ENCODE measurements at regions not wholly inside any gene's neighbourhood (a gene's known extent, or its start where the extent isn't known, plus 50 kb on each side); places are given as distances from the start of the nearest gene placed in this dataset.

GRCh38 chr17:68718926-68719325 is 117.8 kb upstream of the FAM20A start:
- H3K4me1 ChIP-seq = no peaks in the 10 kb centered on the region
- H3K9me3 ChIP-seq = no peaks in the 10 kb centered on the region
- no peak overlapping the region for H3K4me3 ChIP-seq
- TF ChIP-seq CTCF (IDR thresholded peaks at IDR 0.05) = no peak
- TF ChIP-seq POLR2A (IDR thresholded peaks at IDR 0.05) = no peak
- no peak for DNase-seq
- H3K27me3 ChIP-seq = no peaks in the 10 kb centered on the region
- no peak overlapping the region for H3K27ac ChIP-seq
- H3K36me3 ChIP-seq = no peaks in the 10 kb centered on the region

- no peak for DNase-seq
- no peaks in the 10 kb centered on the region for H3K27me3 ChIP-seq
Measured at GRCh38 chr17:68718465-68718864, 117.3 kb upstream of the FAM20A start.

GRCh38 chr17:68714676-68715075 is 113.5 kb upstream of the FAM20A start:
- no peaks in the 10 kb centered on the region for H3K27me3 ChIP-seq
- H3K36me3 ChIP-seq = no peaks in the 10 kb centered on the region
- H3K9me3 ChIP-seq = no peaks in the 10 kb centered on the region
- no peaks in the 10 kb centered on the region for H3K4me1 ChIP-seq
- TF ChIP-seq POLR2A (IDR thresholded peaks at IDR 0.05) (no peak), CTCF (IDR thresholded peaks at IDR 0.05) (no peak)
- H3K4me3 ChIP-seq = no peak overlapping the region
- H3K27ac ChIP-seq = no peak overlapping the region
- DNase-seq = no peak

More at GRCh38 chr17:68718465-68718864, 117.3 kb upstream of the FAM20A start:
- H3K9me3 ChIP-seq = no peaks in the 10 kb centered on the region
- TF ChIP-seq POLR2A (IDR thresholded peaks at IDR 0.05) (no peak), CTCF (IDR thresholded peaks at IDR 0.05) (no peak)
- H3K4me3 ChIP-seq = no peak overlapping the region
- no peaks in the 10 kb centered on the region for H3K4me1 ChIP-seq
- no peaks in the 10 kb centered on the region for H3K36me3 ChIP-seq
- H3K27ac ChIP-seq = no peak overlapping the region

- no peaks in the 10 kb centered on the region for H3K4me1 ChIP-seq
Measured at GRCh38 chr17:68711858-68712257, 110.7 kb upstream of the FAM20A start.

GRCh38 chr17:68710976-68711375 is 109.8 kb upstream of the FAM20A start:
- H3K4me3 ChIP-seq = no peak overlapping the region
- DNase-seq = no peak
- peak overlapping the region in 1 of 4 donors; percentile 22 for H3K27ac ChIP-seq
- no peaks in the 10 kb centered on the region for H3K36me3 ChIP-seq
- no peaks in the 10 kb centered on the region for H3K4me1 ChIP-seq
- TF ChIP-seq POLR2A (IDR thresholded peaks at IDR 0.05) (no peak), CTCF (IDR thresholded peaks at IDR 0.05) (no peak)
- no peaks in the 10 kb centered on the region for H3K27me3 ChIP-seq
- no peaks in the 10 kb centered on the region for H3K9me3 ChIP-seq

More at GRCh38 chr17:68711858-68712257, 110.7 kb upstream of the FAM20A start:
- TF ChIP-seq CTCF (IDR thresholded peaks at IDR 0.05) (no peak), POLR2A (IDR thresholded peaks at IDR 0.05) (no peak)
- Histone ChIP-seq H3K36me3 (no peaks in the 10 kb centered on the region), H3K4me3 (no peak overlapping the region), H3K27ac (no peak overlapping the region), H3K9me3 (no peaks in the 10 kb centered on the region), H3K27me3 (no peaks in the 10 kb centered on the region)
- no peak for DNase-seq
